ENCODE measurements at regions not wholly inside any gene's neighbourhood (a gene's known extent, or its start where the extent isn't known, plus 50 kb on each side); places are given as distances from the start of the nearest gene placed in this dataset.

DNA sequence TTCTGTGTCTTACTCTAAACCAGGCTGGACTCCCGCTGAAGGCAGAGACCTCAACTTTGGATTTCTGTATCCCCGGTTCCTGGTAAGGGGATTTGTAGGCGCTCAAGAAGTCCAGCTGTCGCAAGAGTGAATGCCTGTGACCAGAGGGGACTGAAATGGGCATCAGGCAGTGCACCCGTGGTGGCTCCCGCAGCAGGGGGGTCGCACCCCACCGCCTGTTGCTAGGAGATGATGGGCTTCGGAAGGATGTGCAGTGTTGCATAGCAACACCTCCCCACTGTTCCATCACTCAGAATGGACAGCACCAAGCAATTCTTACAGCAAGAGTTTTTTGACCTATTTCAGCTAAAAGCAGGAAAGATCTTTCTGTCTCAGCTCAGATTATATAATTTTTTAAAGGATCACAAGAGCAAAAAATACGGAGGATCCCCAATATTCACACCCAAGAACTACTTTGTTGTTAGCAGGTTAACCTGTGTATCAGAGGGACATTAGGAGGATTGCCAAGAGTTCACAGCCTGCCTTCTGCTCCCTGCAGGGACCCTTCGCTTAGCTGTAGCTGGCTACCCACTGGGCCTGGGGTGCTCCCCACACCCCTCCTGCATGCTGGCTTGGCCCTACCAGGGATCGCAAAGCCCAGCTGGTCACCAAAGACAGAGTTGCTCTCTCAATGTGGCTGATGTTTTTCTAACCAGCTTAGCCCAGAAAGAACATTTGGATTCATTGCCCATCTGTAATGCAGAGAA is 63.8 kb downstream of the SOWAHC start:
- TF ChIP-seq, protein P1, sequence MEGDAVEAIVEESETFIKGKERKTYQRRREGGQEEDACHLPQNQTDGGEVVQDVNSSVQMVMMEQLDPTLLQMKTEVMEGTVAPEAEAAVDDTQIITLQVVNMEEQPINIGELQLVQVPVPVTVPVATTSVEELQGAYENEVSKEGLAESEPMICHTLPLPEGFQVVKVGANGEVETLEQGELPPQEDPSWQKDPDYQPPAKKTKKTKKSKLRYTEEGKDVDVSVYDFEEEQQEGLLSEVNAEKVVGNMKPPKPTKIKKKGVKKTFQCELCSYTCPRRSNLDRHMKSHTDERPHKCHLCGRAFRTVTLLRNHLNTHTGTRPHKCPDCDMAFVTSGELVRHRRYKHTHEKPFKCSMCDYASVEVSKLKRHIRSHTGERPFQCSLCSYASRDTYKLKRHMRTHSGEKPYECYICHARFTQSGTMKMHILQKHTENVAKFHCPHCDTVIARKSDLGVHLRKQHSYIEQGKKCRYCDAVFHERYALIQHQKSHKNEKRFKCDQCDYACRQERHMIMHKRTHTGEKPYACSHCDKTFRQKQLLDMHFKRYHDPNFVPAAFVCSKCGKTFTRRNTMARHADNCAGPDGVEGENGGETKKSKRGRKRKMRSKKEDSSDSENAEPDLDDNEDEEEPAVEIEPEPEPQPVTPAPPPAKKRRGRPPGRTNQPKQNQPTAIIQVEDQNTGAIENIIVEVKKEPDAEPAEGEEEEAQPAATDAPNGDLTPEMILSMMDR (conservative IDR thresholded peaks at IDR 0.05): no peak
- TF ChIP-seq ZFX (IDR thresholded peaks at IDR 0.05): no peak

All from C4-2B (cell line).